ENCODE measurements at regions not wholly inside any gene's neighbourhood (a gene's known extent, or its start where the extent isn't known, plus 50 kb on each side); places are given as distances from the start of the nearest gene placed in this dataset.
"Not testable (repeated sequence)": the region's sequence is repeated elsewhere in the genome, so short reads cannot be mapped to it uniquely, and the experiment has no call there.

- POLR2A ChIA-PET (ENCODE audit: partially characterized antibody); FAIRE-seq: not testable (repeated sequence)
- H3K9me3 ChIP-seq (ENCODE audit: insufficient read depth in 2 of 2, low read depth in 1 of 2, low read length in 1 of 2), result peaks cover 14 to 16% of the 10 kb centered on the region in 2 experiments
Measured at GRCh38 chr6:84291033-84291432, 63.6 kb upstream of the CEP162 start.

More at GRCh38 chr6:84291033-84291432, 63.6 kb upstream of the CEP162 start:
- H4K91ac ChIP-seq (replicated peaks; ENCODE audit: insufficient read length, low read length); H3K18ac ChIP-seq (ENCODE audit: extremely low read depth, low read length); H2BK5ac ChIP-seq (ENCODE audit: low read depth, low read length); H3K27ac ChIP-seq (ENCODE audit: low read depth, low read length); H3K4me2 ChIP-seq (ENCODE audit: insufficient read depth in 1 of 2, low read depth in 2 of 2, low read length in 2 of 2); H2BK15ac ChIP-seq (ENCODE audit: low read length); H3K79me1 ChIP-seq (ENCODE audit: low read depth, low read length); H2AFZ ChIP-seq (ENCODE audit: low read length); H3K27me3 ChIP-seq (replicated peaks in 1 of 4; ENCODE audit: control insufficient read depth in 3 of 4, extremely low read depth in 1 of 4, insufficient read depth in 3 of 4, low read length in 3 of 4); H3K36me3 ChIP-seq (ENCODE audit: control insufficient read depth in 2 of 4, insufficient read depth in 4 of 4, low read length in 3 of 4); H4K8ac ChIP-seq (ENCODE audit: extremely low read depth, insufficient read depth, low read length); H3K9ac ChIP-seq (replicated peaks in 1 of 4; ENCODE audit: extremely low read depth in 1 of 4, low read depth in 3 of 4, low read length in 3 of 4); H3K4ac ChIP-seq (replicated peaks; ENCODE audit: insufficient read length, low read depth, low read length); H4K20me1 ChIP-seq (replicated peaks in 1 of 2; ENCODE audit: control insufficient read depth in 1 of 2, insufficient read depth in 2 of 2, low read length in 2 of 2); H2AK5ac ChIP-seq (ENCODE audit: low read depth, low read length); H3K79me2 ChIP-seq (ENCODE audit: control insufficient read depth in 1 of 2, insufficient read depth in 2 of 2, low read length in 2 of 2); H2BK12ac ChIP-seq (ENCODE audit: low read depth, low read length); H3K23ac ChIP-seq (ENCODE audit: insufficient read length); CTCF ChIA-PET (ENCODE audit: partially characterized antibody); H3K4me3 ChIP-seq (ENCODE audit: extremely low read depth in 1 of 4, insufficient read depth in 2 of 4, low read depth in 3 of 4, low read length in 4 of 4); DNase-seq (ENCODE audit: low read depth in 1 of 2, low spot score in 2 of 2); H3K56ac ChIP-seq (replicated peaks; ENCODE audit: insufficient read length, low read depth, low read length); H3K23me2 ChIP-seq (ENCODE audit: low read depth, low read length); H4K5ac ChIP-seq (ENCODE audit: insufficient read length, low read depth, low read length); H3K4me1 ChIP-seq (replicated peaks in 1 of 4; ENCODE audit: control insufficient read depth in 3 of 4, insufficient read depth in 4 of 4, low read length in 3 of 4); H2BK20ac ChIP-seq (ENCODE audit: low read length); H3K14ac ChIP-seq (ENCODE audit: insufficient read length); H2BK120ac ChIP-seq (replicated peaks; ENCODE audit: low read depth, low read length): not testable (repeated sequence)
- WGBS, 2 experiments (ENCODE audit: extremely low coverage in 1 of 2, insufficient coverage in 1 of 2, insufficient read length in 1 of 2, insufficient replicate concordance in 2 of 2, low coverage in 1 of 2, low lambda C conversion rate in 2 of 2, missing lambda C conversion rate in 1 of 2), result 94% methylated on average over 1 of the region's 1 CpG; no CpG with 5 or more reads in 1 of the 2 experiments

Data from H1 (cell line).